Keratinocyte (primary cell): ENCODE measurements at regions not wholly inside any gene's neighbourhood (a gene's known extent, or its start where the extent isn't known, plus 50 kb on each side); places are given as distances from the start of the nearest gene placed in this dataset.

Source experiments
- CTCF ChIP-seq, 3 experiments: IDR thresholded peaks in 1 of 3; conservative IDR thresholded peaks in 1 of 3; optimal IDR thresholded peaks in 1 of 3; 2 replicates in 2 of 3; 3 replicates in 1 of 3; pipeline versions ENCODE3 to v1.5.1; 2011; ENCODE audit warnings: low read length in 3 of 3, mild to moderate bottlenecking in 3 of 3, moderate library complexity in 2 of 3, control low read depth in 1 of 3, inconsistent platforms in 1 of 3; ENCODE audit not compliant: insufficient read depth in 2 of 3; ENCODE audit errors: extremely low read depth in 1 of 3
- EZH2 ChIP-seq: IDR thresholded peaks from one replicate; pipeline ENCODE4 v1.6.1; 2012; ENCODE audit warnings: inconsistent platforms, mild to moderate bottlenecking, low read length, moderate library complexity

DNA sequence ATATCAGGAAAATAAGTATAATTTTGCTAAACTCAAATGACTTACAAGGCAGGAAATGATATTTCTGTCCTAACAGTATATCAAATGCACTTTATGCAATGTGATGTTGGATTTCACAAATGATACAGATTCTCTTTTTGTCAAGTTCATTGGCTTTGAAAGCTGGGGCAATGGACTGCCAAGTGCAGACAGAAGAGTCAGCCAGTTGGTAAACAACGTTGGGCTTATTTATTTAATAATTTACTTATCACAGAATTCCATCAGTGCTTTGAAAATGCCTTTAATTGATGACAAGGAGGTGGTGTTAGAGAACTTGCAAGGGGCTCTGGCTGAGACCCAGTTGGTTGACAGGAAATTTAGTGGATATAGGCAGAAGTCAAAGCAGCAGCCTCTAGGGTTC lies 79.9 kb upstream of the ADGRG2 start:
- TF ChIP-seq CTCF (optimal IDR thresholded peaks at IDR 0.05 in 1 of 3, IDR thresholded peaks at IDR 0.05 in 1 of 3, conservative IDR thresholded peaks at IDR 0.05 in 1 of 3; ENCODE audit: extremely low read depth in 1 of 3, insufficient read depth in 2 of 3, low read length in 3 of 3) (no peak), EZH2 (no peak)
